ENCODE measurements at regions not wholly inside any gene's neighbourhood (a gene's known extent, or its start where the extent isn't known, plus 50 kb on each side); places are given as distances from the start of the nearest gene placed in this dataset.

GRCh38 chr2:52127527-52127926, 1095.6 kb upstream of the NRXN1 start:
- DNase-seq = no peak
- no peak overlapping the region for H3K27ac ChIP-seq
- 52 to 91% (median 62%) methylated on average over 1 of the region's 1 CpG for WGBS, 3 donors
- no peaks in the 10 kb centered on the region for H3K27me3 ChIP-seq
- H3K9me3 ChIP-seq = no peaks in the 10 kb centered on the region
- H3K36me3 ChIP-seq = no peaks in the 10 kb centered on the region
- intact Hi-C loops (cut with DNase I) = no loop called here
- TF ChIP-seq POLR2A (IDR thresholded peaks at IDR 0.05) (no peak), EP300 (IDR thresholded peaks at IDR 0.05) (no peak), CTCF (IDR thresholded peaks at IDR 0.05) (no peak)
- no peaks in the 10 kb centered on the region for H3K4me1 ChIP-seq (ENCODE audit: insufficient read depth)
- no peak overlapping the region for H3K4me3 ChIP-seq

- H3K4me3 ChIP-seq = no peak overlapping the region
- H3K27ac ChIP-seq = no peak overlapping the region
- WGBS, 3 donors = 77 to 85% (median 81%) methylated on average over 3 of the region's 3 CpGs
- DNase-seq = no peak
- H3K36me3 ChIP-seq = no peaks in the 10 kb centered on the region
- no peaks in the 10 kb centered on the region for H3K4me1 ChIP-seq (ENCODE audit: insufficient read depth)
- TF ChIP-seq EP300 (IDR thresholded peaks at IDR 0.05) = no peak
- TF ChIP-seq CTCF (IDR thresholded peaks at IDR 0.05) = no peak
- no peak for TF ChIP-seq POLR2A (IDR thresholded peaks at IDR 0.05)
- intact Hi-C loops (cut with DNase I) = no loop called here
- H3K27me3 ChIP-seq = no peaks in the 10 kb centered on the region
- H3K9me3 ChIP-seq = no peaks in the 10 kb centered on the region
Observed at GRCh38 chr2:52117299-52117698, 1085.4 kb upstream of the NRXN1 start.

GRCh38 chr2:52115750-52116149, 1083.8 kb upstream of the NRXN1 start:
- DNase-seq = no peak
- Histone ChIP-seq H3K4me1 (ENCODE audit: insufficient read depth) (no peaks in the 10 kb centered on the region), H3K27me3 (no peaks in the 10 kb centered on the region), H3K27ac (no peak overlapping the region), H3K36me3 (no peaks in the 10 kb centered on the region), H3K4me3 (no peak overlapping the region), H3K9me3 (no peaks in the 10 kb centered on the region)
- intact Hi-C loops (cut with DNase I) = no loop called here
- TF ChIP-seq POLR2A (IDR thresholded peaks at IDR 0.05) = no peak
- no peak for TF ChIP-seq EP300 (IDR thresholded peaks at IDR 0.05)
- TF ChIP-seq CTCF (IDR thresholded peaks at IDR 0.05) = no peak
- 61 to 74% (median 65%) methylated on average over 1 of the region's 1 CpG for WGBS, 3 donors

- intact Hi-C loops (cut with DNase I) = no loop called here
- no peak for DNase-seq
- TF ChIP-seq CTCF (IDR thresholded peaks at IDR 0.05) = no peak
- Histone ChIP-seq H3K27ac (no peak overlapping the region), H3K4me3 (no peak overlapping the region), H3K27me3 (no peaks in the 10 kb centered on the region), H3K4me1 (ENCODE audit: insufficient read depth) (no peaks in the 10 kb centered on the region), H3K36me3 (no peaks in the 10 kb centered on the region), H3K9me3 (no peaks in the 10 kb centered on the region)
Observed at GRCh38 chr2:52113338-52113737, 1081.4 kb upstream of the NRXN1 start.

- no peaks in the 10 kb centered on the region for H3K9me3 ChIP-seq
- WGBS, 3 donors = 88 to 92% (median 92%) methylated on average over 3 of the region's 3 CpGs
- DNase-seq = no peak
- intact Hi-C loops (cut with DNase I) = no loop called here
- H3K27me3 ChIP-seq = no peaks in the 10 kb centered on the region
- no peaks in the 10 kb centered on the region for H3K36me3 ChIP-seq
- TF ChIP-seq POLR2A (IDR thresholded peaks at IDR 0.05) = no peak
- TF ChIP-seq CTCF (IDR thresholded peaks at IDR 0.05) = no peak
- no peak for TF ChIP-seq EP300 (IDR thresholded peaks at IDR 0.05)
- H3K4me3 ChIP-seq = no peak overlapping the region
- H3K4me1 ChIP-seq (ENCODE audit: insufficient read depth) = no peaks in the 10 kb centered on the region
- no peak overlapping the region for H3K27ac ChIP-seq
Observed at GRCh38 chr2:52112141-52112540, 1080.2 kb upstream of the NRXN1 start.
